GM18508 (cell line): ENCODE measurements at regions not wholly inside any gene's neighbourhood (a gene's known extent, or its start where the extent isn't known, plus 50 kb on each side); places are given as distances from the start of the nearest gene placed in this dataset.

ENCODE experiments used
- ATAC-seq: cut with Tn5 transposase; IDR thresholded peaks from one replicate; pipeline ENCODE4 v1.9.1; 2021; ENCODE audit warnings: moderate number of reproducible peaks; ENCODE audit not compliant: insufficient read depth, unreplicated experiment

- ATAC-seq: no peak
Observed at GRCh38 chr5:158022837-158023236, 163.9 kb upstream of the CLINT1 start.

GRCh38 chr5:158022393-158022792, 163.4 kb upstream of the CLINT1 start:
- ATAC-seq: no peak

GRCh38 chr5:158020555-158021418, 161.8 kb upstream of the CLINT1 start:
- no peak for ATAC-seq

DNA sequence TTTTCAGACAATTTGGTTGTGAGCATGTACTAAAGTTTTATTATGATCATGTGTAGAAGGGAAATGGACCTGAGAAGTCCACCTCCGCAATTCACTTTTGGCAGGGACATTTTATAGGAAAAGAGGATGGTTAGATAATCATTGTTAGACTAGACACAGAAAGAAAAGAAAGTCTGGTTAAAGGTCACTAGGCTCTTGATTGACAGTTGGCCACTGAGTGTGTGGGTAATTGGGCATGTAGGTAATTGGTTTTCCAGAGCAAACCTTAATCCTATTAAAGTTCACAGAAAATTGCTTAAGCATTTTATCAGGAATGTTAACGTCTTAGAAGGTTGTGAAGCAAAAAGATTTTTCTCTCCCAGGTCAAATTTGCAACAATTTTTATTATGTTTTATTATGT, 158.5 kb upstream of the CLINT1 start:
- ATAC-seq: no peak

DNA sequence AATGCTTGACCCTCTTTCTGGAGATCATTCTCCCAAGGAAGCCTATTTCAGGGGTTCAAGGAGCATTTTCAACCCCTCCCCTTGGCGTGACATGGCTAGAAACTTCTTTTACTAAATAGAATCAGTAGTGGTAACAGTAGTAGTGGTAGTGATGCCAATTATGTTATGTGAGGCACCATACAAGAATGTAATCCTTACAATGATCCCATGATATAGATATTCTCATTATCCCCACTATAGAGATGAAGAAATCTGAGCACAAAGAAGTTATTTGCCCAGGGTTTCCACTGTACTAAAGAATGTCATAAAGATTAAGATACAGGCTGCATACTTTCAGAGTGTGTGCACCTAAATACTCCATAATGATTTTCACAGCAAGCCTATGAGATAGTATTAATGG, 155.4 kb upstream of the CLINT1 start:
- no peak for ATAC-seq

DNA sequence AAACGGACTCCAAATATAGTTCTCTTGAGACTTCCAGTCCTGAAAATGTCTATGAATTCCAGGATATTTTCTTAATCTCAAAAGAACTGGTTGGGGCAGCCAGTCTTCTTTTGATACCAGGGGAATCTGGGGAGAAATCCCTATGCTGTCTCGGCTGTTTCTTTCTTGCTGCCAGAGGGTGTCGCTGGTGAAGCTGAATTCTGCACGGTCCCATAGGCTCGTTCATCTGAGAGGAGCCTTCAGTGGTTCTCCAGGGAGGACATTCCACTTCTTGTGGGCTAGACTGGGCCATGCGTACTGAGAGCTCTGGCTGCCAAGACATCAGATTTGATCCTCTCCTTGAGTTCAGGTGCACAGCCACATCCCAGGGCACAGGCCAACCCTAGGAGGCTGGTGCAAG, 155.0 kb upstream of the CLINT1 start:
- ATAC-seq: no peak

GRCh38 chr5:158013303-158013702, 154.4 kb upstream of the CLINT1 start:
- no peak for ATAC-seq

DNA sequence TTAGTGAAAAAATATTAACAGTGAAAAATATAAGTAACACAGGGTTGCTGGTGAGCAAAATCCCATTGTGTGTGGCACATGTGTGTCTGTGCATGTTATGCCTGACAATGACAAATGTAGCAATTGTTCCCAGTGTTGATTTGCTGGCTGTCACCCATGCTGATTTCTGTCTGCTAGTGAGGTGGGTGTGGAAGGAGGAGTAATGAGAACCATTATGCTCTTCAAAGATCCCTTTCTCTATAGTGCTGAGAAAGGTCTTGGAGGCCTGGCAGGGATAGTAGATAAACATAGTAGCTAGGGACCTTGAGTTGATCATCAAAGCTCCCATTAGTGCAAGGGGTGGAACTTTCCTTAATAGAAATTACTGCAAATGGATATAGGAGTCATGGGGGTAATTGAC, 152.5 kb upstream of the CLINT1 start:
- no peak for ATAC-seq

DNA sequence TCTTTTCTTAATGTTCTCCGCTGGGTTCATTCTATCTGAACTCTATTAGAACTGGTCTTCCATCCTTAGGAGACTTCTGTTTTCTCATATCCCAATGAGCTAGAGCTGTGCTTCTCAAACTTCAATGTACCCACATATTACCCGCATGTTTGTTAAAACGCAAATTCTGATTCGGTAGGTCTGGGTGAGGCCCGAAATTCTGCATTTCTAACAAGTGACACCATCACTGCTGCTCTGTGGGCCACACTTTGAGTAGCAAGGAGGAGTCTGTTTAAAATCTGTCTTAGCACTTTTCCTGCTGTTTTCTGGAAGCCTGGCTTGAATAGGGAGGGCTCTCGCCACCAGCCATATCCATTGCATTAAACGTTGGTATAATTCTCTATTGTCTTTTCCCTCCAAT, 151.9 kb upstream of the CLINT1 start:
- ATAC-seq: no peak

DNA sequence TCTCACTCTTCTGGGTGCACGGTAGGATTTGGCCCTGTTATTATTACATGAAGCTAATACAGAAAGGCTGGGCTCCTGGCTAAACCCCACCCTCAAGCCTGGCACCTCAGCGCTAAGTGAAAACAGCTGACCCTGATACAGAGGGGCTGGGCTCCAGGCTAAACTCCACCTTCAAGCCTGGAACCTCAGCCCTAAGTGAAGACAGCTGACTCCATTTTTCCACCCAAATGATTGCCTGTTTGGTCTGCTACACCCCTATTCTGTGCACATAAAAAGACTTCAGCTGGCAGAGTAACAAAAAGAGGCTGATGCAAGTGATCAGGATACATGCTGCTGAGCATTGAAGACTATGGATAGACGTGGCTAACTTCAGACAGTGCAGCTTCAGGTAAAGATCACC, 148.4 kb upstream of the CLINT1 start:
- no peak for ATAC-seq

DNA sequence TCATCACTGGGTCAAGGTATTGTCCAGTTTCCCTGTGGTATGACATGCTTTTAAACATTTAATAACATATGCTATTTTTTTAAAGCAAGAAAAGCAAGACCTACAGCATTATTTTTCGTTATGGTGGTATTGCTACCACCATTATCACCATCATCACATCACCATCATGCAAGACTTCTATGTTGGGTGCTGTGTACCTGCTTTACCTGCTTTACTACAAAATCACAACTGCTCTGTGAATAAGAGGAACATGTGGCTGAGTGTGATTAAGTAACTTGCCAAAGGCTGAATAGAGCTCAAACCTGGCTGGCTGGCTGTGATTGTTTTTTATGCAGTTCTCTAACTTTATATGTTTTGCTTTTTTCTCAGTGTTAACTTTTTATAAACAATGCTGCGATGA, 140.8 kb upstream of the CLINT1 start:
- no peak for ATAC-seq

GRCh38 chr5:157997991-157998504, 139.1 kb upstream of the CLINT1 start:
- ATAC-seq: no peak

GRCh38 chr5:157994906-157995519, 136.1 kb upstream of the CLINT1 start:
- no peak for ATAC-seq

- no peak for ATAC-seq
Observed at GRCh38 chr5:157993986-157994691, 135.2 kb upstream of the CLINT1 start.

- ATAC-seq: no peak
Observed at GRCh38 chr5:157993201-157993600, 134.3 kb upstream of the CLINT1 start.

GRCh38 chr5:157990583-157991181, 131.7 kb upstream of the CLINT1 start:
- ATAC-seq: no peak

DNA sequence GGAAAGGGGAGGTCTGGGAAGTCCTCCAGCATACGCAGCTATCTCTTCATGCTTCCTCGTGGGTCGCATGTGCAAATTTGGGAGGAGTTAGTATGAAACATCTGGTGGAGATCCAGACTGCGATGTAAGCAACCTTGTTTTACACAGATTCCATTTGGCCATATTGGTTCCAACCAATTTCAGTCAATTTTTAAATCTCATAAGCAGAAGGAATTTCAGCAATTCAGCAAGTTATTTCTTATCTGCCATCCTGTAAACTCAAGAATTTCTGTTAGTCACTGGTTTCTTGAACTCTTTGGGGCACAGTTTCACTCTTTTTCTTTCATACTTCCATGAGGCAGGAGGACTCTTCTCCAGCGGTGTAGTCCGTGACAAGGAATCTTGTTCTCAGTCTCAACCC, 130.4 kb upstream of the CLINT1 start:
- ATAC-seq: no peak

GRCh38 chr5:157987259-157987658, 128.3 kb upstream of the CLINT1 start:
- no peak for ATAC-seq

GRCh38 chr5:157986431-157986990, 127.6 kb upstream of the CLINT1 start:
- no peak for ATAC-seq

- no peak for ATAC-seq
Observed at GRCh38 chr5:157984611-157985010, 125.7 kb upstream of the CLINT1 start.
